Mesendoderm (in vitro differentiated cells): ENCODE measurements at regions not wholly inside any gene's neighbourhood (a gene's known extent, or its start where the extent isn't known, plus 50 kb on each side); places are given as distances from the start of the nearest gene placed in this dataset.

Experiments used
- DNase-seq: peaks from one replicate; pipeline ENCODE4 v3.0.0; 2013
- H2AK5ac ChIP-seq: 2 replicates; pipeline ENCODE4 v1.6.1; 2013; ENCODE audit warnings: low read length, inconsistent platforms
- H2BK120ac ChIP-seq: 2 replicates; pipeline ENCODE4 v1.6.1; 2013; ENCODE audit warnings: low read depth, mild to moderate bottlenecking, low read length, moderate library complexity, mixed read lengths
- H2BK15ac ChIP-seq: replicated peaks from 2 replicates; pipeline ENCODE4 v1.6.1; 2013; ENCODE audit warnings: low read depth, mild to moderate bottlenecking, moderate library complexity
- H2BK5ac ChIP-seq: 2 replicates; pipeline ENCODE4 v1.6.1; 2013; ENCODE audit warnings: low read length, inconsistent platforms
- H3K18ac ChIP-seq: 2 replicates; pipeline ENCODE4 v1.6.1; 2013; ENCODE audit warnings: mild to moderate bottlenecking, low read length, mixed read lengths
- H3K23ac ChIP-seq: one replicate; pipeline ENCODE4 v1.6.1; 2013; ENCODE audit warnings: low read length
- H3K27ac ChIP-seq: 2 replicates; pipeline ENCODE4 v1.5.1; 2013; ENCODE audit warnings: low read depth, mild to moderate bottlenecking, inconsistent platforms, low read length, moderate library complexity
- H3K27me3 ChIP-seq: 2 replicates; pipeline ENCODE4 v1.6.1; 2013; ENCODE audit warnings: low read length, control low read depth, mild to moderate bottlenecking, inconsistent platforms; ENCODE audit not compliant: insufficient read depth, poor library complexity
- H3K36me3 ChIP-seq: 2 replicates; pipeline ENCODE4 v1.6.1; 2013; ENCODE audit warnings: low read length, inconsistent platforms; ENCODE audit not compliant: control insufficient read depth, insufficient read depth
- H3K4ac ChIP-seq: one replicate; pipeline ENCODE4 v1.6.1; 2013; ENCODE audit warnings: low read depth, mild to moderate bottlenecking, low read length, moderate library complexity
- H3K4me1 ChIP-seq: 2 replicates; pipeline ENCODE4 v1.6.1; 2013; ENCODE audit warnings: low read depth, low read length, inconsistent platforms; ENCODE audit not compliant: control insufficient read depth
- H3K4me2 ChIP-seq: 2 replicates; pipeline ENCODE4 v1.6.1; 2013; ENCODE audit warnings: low read length
- H3K4me3 ChIP-seq: 2 replicates; pipeline ENCODE4 v1.5.1; 2013; ENCODE audit warnings: mild to moderate bottlenecking, low read length
- H3K56ac ChIP-seq: one replicate; pipeline ENCODE4 v1.6.1; 2013; ENCODE audit warnings: low read length
- H3K79me1 ChIP-seq: 2 replicates; pipeline ENCODE4 v1.6.1; 2013; ENCODE audit warnings: low read length, inconsistent platforms
- H3K79me2 ChIP-seq: 2 replicates; pipeline ENCODE4 v1.6.1; 2013; ENCODE audit warnings: mild to moderate bottlenecking, low read length; ENCODE audit not compliant: control insufficient read depth, insufficient read depth
- H3K9ac ChIP-seq: 2 replicates; pipeline ENCODE4 v1.6.1; 2013; ENCODE audit warnings: low read length, inconsistent platforms
- H4K5ac ChIP-seq: one replicate; pipeline ENCODE4 v1.6.1; 2013; ENCODE audit warnings: low read length
- H4K8ac ChIP-seq: one replicate; pipeline ENCODE4 v1.6.1; 2013; ENCODE audit warnings: low read depth, mild to moderate bottlenecking, control low read depth, low read length, moderate library complexity
- WGBS: extraction: QIAGEN DNeasy Blood & Tissue Kit; methylation state at CpG from one replicate; pipeline ENCODE4 v1.1.7; 2013; ENCODE audit warnings: low lambda C conversion rate, missing lambda C conversion rate; ENCODE audit not compliant: insufficient coverage; ENCODE audit errors: extremely low coverage; 5-methylcytosine and 5-hydroxymethylcytosine counted together

- no peak overlapping the region for H3K27ac ChIP-seq
- WGBS: no CpG with 5 or more reads among the region's 7 CpGs
- no peak for DNase-seq
Observed at GRCh38 chr2:144133936-144134665, 385.8 kb downstream of the ZEB2 start.

GRCh38 chr2:144132357-144132756 lies 387.6 kb downstream of the ZEB2 start:
- Histone ChIP-seq H4K5ac (no peak overlapping the region), H4K8ac (no peak overlapping the region), H3K56ac (no peak overlapping the region), H3K9ac (no peak overlapping the region), H3K79me2 (no peaks in the 10 kb centered on the region), H3K4me2 (no peak overlapping the region), H3K4me1 (no peaks in the 10 kb centered on the region), H3K36me3 (no peaks in the 10 kb centered on the region), H3K4me3 (no peak overlapping the region), H3K79me1 (no peaks in the 10 kb centered on the region), H3K18ac (no peak overlapping the region), H3K4ac (no peak overlapping the region), H2BK120ac (no peak overlapping the region), H2BK15ac (no peak overlapping the region), H3K27ac (no peak overlapping the region), H3K27me3 (no peaks in the 10 kb centered on the region), H2BK5ac (no peak overlapping the region), H3K23ac (no peak overlapping the region), H2AK5ac (no peak overlapping the region)
- WGBS: no CpG with 5 or more reads among the region's 2 CpGs
- no peak for DNase-seq

More at GRCh38 chr2:144133936-144134665, 385.8 kb downstream of the ZEB2 start:
- Histone ChIP-seq H4K5ac (no peak overlapping the region), H3K4me2 (no peak overlapping the region), H3K9ac (no peak overlapping the region), H3K79me1 (no peaks in the 10 kb centered on the region), H3K4ac (no peak overlapping the region), H3K79me2 (no peaks in the 10 kb centered on the region), H2AK5ac (no peak overlapping the region), H3K4me1 (peaks cover 2% of the 10 kb centered on the region), H3K18ac (no peak overlapping the region), H2BK5ac (no peak overlapping the region), H2BK15ac (no peak overlapping the region), H2BK120ac (no peak overlapping the region), H3K36me3 (no peaks in the 10 kb centered on the region), H3K27me3 (no peaks in the 10 kb centered on the region), H4K8ac (no peak overlapping the region), H3K4me3 (no peak overlapping the region), H3K23ac (no peak overlapping the region), H3K56ac (no peak overlapping the region)

- Histone ChIP-seq H3K4me3 (no peak overlapping the region), H3K56ac (no peak overlapping the region), H3K79me1 (no peaks in the 10 kb centered on the region), H4K8ac (no peak overlapping the region), H3K27ac (no peak overlapping the region), H2BK120ac (no peak overlapping the region), H2AK5ac (no peak overlapping the region), H3K79me2 (no peaks in the 10 kb centered on the region), H3K4me1 (no peaks in the 10 kb centered on the region), H3K27me3 (no peaks in the 10 kb centered on the region), H3K4me2 (no peak overlapping the region), H2BK5ac (no peak overlapping the region), H3K4ac (no peak overlapping the region), H4K5ac (no peak overlapping the region), H2BK15ac (no peak overlapping the region), H3K23ac (no peak overlapping the region), H3K36me3 (no peaks in the 10 kb centered on the region), H3K18ac (no peak overlapping the region), H3K9ac (no peak overlapping the region)
- no CpG with 5 or more reads among the region's 5 CpGs for WGBS
- DNase-seq: no peak
Observed at GRCh38 chr2:144131042-144131441, 388.9 kb downstream of the ZEB2 start.

GRCh38 chr2:144130551-144130950 lies 389.4 kb downstream of the ZEB2 start:
- H3K4me2 ChIP-seq: no peak overlapping the region
- DNase-seq: no peak
- no peak overlapping the region for H3K4ac ChIP-seq
- no peak overlapping the region for H3K18ac ChIP-seq
- H3K23ac ChIP-seq: no peak overlapping the region
- no peaks in the 10 kb centered on the region for H3K4me1 ChIP-seq
- H3K9ac ChIP-seq: no peak overlapping the region
- no peak overlapping the region for H2BK5ac ChIP-seq
- H4K5ac ChIP-seq: no peak overlapping the region
- no peaks in the 10 kb centered on the region for H3K79me2 ChIP-seq
- no peak overlapping the region for H2BK120ac ChIP-seq
- no peaks in the 10 kb centered on the region for H3K27me3 ChIP-seq
- H3K56ac ChIP-seq: no peak overlapping the region
- no peak overlapping the region for H3K4me3 ChIP-seq
- no peak overlapping the region for H2AK5ac ChIP-seq
- no peak overlapping the region for H4K8ac ChIP-seq
- no peak overlapping the region for H2BK15ac ChIP-seq
- H3K27ac ChIP-seq: no peak overlapping the region
- no peaks in the 10 kb centered on the region for H3K79me1 ChIP-seq
- H3K36me3 ChIP-seq: no peaks in the 10 kb centered on the region

- Histone ChIP-seq H3K79me2 (no peaks in the 10 kb centered on the region), H3K27ac (no peak overlapping the region), H3K4me3 (no peak overlapping the region), H4K5ac (no peak overlapping the region), H3K4ac (no peak overlapping the region), H3K23ac (no peak overlapping the region), H2BK15ac (no peak overlapping the region), H4K8ac (no peak overlapping the region), H3K27me3 (no peaks in the 10 kb centered on the region), H2AK5ac (no peak overlapping the region), H2BK5ac (no peak overlapping the region), H3K36me3 (no peaks in the 10 kb centered on the region), H3K79me1 (no peaks in the 10 kb centered on the region), H3K56ac (no peak overlapping the region), H2BK120ac (no peak overlapping the region), H3K4me1 (no peaks in the 10 kb centered on the region), H3K4me2 (no peak overlapping the region), H3K18ac (no peak overlapping the region), H3K9ac (no peak overlapping the region)
- WGBS: no CpG with 5 or more reads among the region's 1 CpG
- DNase-seq: no peak
Observed at GRCh38 chr2:144128130-144128746, 391.7 kb downstream of the ZEB2 start.

- no peak overlapping the region for H3K4me2 ChIP-seq
- no peak overlapping the region for H3K23ac ChIP-seq
- H3K4ac ChIP-seq: no peak overlapping the region
- H3K79me2 ChIP-seq: no peaks in the 10 kb centered on the region
- H3K27me3 ChIP-seq: no peaks in the 10 kb centered on the region
- H2BK120ac ChIP-seq: no peak overlapping the region
- H3K18ac ChIP-seq: no peak overlapping the region
- no peak overlapping the region for H3K56ac ChIP-seq
- H4K8ac ChIP-seq: no peak overlapping the region
- no peak overlapping the region for H3K4me3 ChIP-seq
- H3K4me1 ChIP-seq: no peaks in the 10 kb centered on the region
- H4K5ac ChIP-seq: no peak overlapping the region
- WGBS: no CpG with 5 or more reads among the region's 2 CpGs
- DNase-seq: no peak
- H3K9ac ChIP-seq: no peak overlapping the region
- H2AK5ac ChIP-seq: no peak overlapping the region
- no peak overlapping the region for H2BK15ac ChIP-seq
- no peaks in the 10 kb centered on the region for H3K36me3 ChIP-seq
- H3K79me1 ChIP-seq: no peaks in the 10 kb centered on the region
- no peak overlapping the region for H3K27ac ChIP-seq
- H2BK5ac ChIP-seq: no peak overlapping the region
Observed at GRCh38 chr2:144127693-144128092, 392.2 kb downstream of the ZEB2 start.
